HG02970 (cell line): ENCODE measurements at regions not wholly inside any gene's neighbourhood (a gene's known extent, or its start where the extent isn't known, plus 50 kb on each side); places are given as distances from the start of the nearest gene placed in this dataset.

Experiments
- ATAC-seq: cut with Tn5 transposase; IDR thresholded peaks from one replicate; pipeline ENCODE4 v1.9.1; 2021; ENCODE audit warnings: mild to moderate bottlenecking, moderate library complexity, moderate number of reproducible peaks; ENCODE audit not compliant: unreplicated experiment, low FRiP score

DNA sequence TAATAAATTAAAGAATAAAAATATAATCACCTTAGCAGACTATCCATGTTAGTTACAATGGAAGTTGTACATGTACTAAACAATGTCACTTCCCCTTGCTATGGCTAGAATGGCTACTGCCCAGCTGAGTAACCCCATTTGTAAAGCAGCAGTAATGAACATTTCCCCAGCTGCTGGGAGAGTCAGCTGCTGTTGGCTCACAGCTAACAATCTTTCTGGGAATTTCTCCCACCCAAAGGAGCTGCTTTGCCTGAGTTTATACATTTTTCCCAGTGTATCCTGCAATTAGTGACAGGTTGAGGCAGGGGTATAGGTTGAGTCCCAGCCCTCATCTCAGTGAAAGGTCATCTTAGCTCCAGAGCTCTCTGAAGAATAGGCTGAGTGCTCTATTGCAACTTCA, 665.6 kb upstream of the KLHL29 start:
- no peak for ATAC-seq

- ATAC-seq: no peak
These were observed 655.5 kb upstream of the KLHL29 start for GRCh38 chr2:22729466-22729865.

DNA sequence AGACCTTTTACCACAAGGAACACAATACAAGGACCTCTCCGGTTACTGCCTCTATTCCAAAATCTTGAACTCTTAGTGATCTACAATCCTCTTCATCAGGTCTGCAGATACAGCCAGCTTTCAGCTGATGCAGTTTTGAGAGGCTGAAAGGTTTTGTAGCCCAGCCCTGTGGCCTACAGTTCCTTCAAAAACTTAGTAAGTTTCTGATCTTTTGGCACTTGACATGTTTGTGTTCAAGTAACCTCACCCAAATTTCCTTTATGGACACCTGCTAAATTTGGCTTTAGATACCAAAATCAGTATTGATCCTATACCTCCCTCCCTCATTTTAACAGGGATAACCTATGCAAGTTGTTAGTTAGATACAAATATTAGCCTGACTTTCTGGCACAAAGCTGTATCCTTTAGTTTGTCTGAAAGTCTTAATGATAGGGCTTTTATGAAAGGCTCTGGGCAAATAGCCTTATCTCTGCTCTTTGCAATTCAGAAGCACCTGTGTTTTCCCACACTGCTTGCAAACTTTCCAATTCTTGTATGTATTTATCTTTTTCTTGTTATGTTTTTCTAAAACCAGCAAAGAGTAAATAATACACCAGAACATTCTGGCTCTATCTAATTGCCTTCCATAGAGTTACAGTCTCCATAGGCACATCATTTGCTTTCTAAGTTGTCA, 650.5 kb upstream of the KLHL29 start:
- no peak for ATAC-seq

GRCh38 chr2:22737144-22737543, 647.8 kb upstream of the KLHL29 start:
- ATAC-seq: no peak

DNA sequence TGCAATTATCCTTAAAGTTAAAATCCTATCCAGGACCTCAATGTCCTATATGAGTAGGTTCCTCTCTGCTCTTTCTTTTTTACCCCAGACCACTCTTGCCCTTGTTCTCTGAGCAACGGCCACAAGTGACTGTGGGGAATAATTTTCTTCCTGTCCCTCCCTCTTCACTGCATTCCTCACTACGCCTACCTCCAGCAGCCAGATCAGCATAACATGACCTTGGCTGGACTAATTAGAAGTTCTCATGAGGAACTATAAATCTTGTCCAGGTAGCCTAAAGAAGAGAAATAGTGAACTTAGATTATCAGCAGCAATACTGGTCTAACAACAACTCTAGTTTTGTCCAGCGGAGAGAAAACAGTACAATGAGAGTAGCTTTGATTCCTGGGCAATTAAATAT, 643.8 kb upstream of the KLHL29 start:
- no peak for ATAC-seq

GRCh38 chr2:22748909-22749308, 636.1 kb upstream of the KLHL29 start:
- ATAC-seq: peak; percentile 78

GRCh38 chr2:22753476-22753875, 631.5 kb upstream of the KLHL29 start:
- ATAC-seq: no peak

- ATAC-seq: no peak
These were observed 628.5 kb upstream of the KLHL29 start for GRCh38 chr2:22756276-22757043.

DNA sequence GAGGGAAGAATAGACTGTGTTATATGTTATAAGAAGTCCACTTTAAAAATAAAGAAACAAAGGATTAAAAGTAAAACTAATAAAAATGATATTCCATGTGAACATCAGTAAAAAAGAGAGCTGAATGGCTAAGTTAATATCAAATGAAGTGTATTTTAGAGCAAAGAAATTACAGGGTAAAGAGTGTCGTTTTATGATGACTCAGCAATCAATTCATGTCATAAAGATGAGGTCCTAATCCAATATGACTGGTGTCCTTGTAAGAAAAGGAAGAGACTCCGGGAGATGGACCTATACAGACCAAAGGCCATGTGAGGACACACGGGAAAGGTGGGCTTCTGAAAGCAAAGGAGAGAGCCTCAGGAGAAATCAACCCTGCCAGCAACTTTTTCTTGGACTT, 615.5 kb upstream of the KLHL29 start:
- ATAC-seq: no peak

- ATAC-seq: no peak
These were observed 600.4 kb upstream of the KLHL29 start for GRCh38 chr2:22784566-22784965.

GRCh38 chr2:22786817-22787216, 598.2 kb upstream of the KLHL29 start:
- ATAC-seq: no peak

- no peak for ATAC-seq
These were observed 597.2 kb upstream of the KLHL29 start for GRCh38 chr2:22787745-22788144.

DNA sequence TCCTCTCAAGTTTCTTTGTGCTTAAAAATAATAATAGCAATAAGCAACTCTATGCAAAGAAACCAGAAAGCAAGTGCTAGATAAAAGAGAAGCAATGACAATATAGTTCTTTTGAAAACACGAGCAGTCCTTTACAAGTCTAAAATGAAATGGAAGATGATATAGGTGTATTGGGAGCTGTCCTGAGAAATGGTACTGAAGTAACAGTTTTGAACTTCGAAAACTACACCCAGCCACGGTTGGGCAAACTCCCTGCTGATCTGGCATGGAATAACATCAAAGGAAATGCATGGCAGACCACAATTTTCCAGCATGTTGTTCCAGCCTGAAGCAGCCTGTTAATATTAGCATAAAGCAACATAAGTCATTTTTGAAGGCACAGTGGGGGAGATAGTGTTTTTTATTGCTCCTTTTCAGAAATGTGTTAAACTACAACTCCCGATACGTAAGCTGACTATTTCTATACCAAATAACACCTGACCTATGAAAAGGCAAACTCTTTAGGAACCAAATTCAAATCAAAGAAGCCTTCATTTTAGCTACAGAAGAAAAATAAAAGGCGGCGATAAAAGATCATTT, 596.1 kb upstream of the KLHL29 start:
- no peak for ATAC-seq

GRCh38 chr2:22795287-22795866, 589.6 kb upstream of the KLHL29 start:
- ATAC-seq: no peak

DNA sequence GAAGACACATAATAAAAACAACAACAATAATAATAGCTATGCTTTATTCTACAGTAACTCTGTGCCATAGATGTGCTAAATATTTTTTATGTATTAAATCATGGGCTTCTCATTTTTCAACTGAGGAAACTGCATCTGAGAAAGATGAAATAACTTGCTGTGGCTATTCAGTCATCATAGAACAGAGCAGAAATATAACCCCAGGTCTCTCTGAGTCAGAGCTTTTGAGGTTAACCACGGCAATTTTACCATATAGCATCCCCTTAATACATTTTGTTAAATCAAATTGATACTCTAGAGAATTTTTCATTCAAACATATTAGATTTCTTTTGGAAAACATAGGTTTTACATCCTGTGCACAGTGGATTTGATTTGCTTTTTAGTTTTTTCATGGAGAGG, 586.6 kb upstream of the KLHL29 start:
- ATAC-seq: no peak

DNA sequence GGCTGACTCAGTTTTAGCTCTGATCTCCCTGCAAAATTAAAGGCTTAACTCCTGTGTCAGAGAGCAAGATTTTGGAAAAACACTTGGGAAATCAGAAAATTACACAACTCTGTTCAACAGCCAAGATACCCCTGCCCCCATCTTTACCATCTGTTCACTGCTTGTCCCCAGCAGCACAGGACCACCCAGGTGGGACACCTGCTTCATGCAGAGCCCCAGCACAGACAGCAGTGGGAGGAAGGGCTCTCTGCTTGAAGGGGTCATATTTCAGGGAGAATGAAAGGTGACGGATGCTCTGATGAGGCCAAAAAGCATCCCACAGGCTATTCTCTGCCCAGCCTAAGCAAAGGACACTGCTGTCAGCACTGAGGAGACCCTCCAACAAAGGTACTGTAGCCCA, 584.6 kb upstream of the KLHL29 start:
- ATAC-seq: no peak

DNA sequence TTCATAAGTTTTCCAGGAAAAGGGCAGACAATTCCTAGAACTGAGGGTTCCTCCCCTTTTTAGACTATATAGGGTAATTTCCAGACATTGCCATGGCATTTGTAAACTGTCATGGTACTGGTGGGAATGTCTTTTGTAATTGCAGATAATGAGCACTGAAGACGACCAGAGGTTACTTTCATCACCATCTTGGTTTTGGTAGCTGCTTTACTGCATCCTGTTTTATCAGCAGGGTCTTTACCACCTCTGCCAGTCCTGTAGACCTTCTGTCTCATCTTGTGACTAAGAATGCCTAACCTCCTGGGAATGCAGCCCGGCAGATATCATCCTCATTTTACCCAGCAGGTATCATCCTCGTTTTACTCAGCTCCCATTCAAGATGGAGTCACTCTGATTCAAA, 583.9 kb upstream of the KLHL29 start:
- ATAC-seq: no peak

- no peak for ATAC-seq
These were observed 583.0 kb upstream of the KLHL29 start for GRCh38 chr2:22801970-22802369.

DNA sequence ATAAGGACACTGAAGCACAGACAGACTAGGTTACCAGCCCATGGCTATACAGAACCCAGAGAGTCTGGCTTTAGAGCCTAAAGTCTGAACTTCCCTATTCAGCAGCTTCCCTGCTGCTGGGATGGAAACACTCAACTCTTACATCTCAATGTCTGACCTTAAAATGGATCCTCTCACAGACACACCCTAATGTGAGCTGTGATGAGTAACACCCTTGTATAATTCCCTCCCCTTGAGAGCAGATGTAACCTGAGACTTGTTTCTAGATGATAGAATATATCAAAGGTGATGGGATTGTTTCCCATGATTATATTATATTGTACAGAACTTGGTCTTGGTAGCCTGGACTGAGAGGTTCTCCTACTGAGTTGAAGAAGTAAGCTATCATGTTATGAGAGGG, 577.1 kb upstream of the KLHL29 start:
- no peak for ATAC-seq

DNA sequence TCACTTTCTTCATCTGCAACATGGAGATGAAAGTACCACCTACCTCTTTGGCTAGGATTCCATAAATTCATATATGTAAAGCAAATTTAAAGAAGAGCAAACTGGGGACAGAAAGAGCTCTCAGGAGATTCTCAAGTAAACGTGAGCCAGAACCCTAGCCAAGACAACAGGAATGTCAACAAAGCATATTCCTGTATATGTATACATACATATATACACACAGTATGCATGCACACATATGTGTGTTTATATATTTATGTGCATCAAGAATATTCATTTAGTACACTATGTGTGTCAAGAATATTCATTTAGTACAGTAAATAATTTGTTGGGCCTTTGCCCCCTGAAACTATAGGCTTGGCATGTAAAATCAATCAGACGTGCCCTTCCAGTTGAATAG, 574.4 kb upstream of the KLHL29 start:
- ATAC-seq: no peak

GRCh38 chr2:22812065-22812680, 572.8 kb upstream of the KLHL29 start:
- no peak for ATAC-seq
